BJ (cell line): ENCODE measurements at regions not wholly inside any gene's neighbourhood (a gene's known extent, or its start where the extent isn't known, plus 50 kb on each side); places are given as distances from the start of the nearest gene placed in this dataset.
A peak's percentile ranks its signal among the peaks of the same experiment; 100 is the strongest.

Experiments used
- CTCF ChIA-PET: fragments of 350-600 bp; formaldehyde crosslinking; extraction: SDS; loops from one replicate; lab custom pipeline; 2021; ENCODE audit warnings: antibody characterized with exemption, inconsistent platforms; lab: Yijun Ruan, JAX
- POLR2A ChIA-PET: fragments of 300-600 bp; sonication (Branson Sonifier 250); formaldehyde crosslinking; extraction: SDS; loops from one replicate; lab custom pipeline; 2021; ENCODE audit warnings: antibody characterized with exemption; lab: Charles Lee
- DNase-seq: peaks from one replicate; pipeline ENCODE4 v3.0.0-alpha.2; 2011; ENCODE audit warnings: low read depth
- H3K27me3 ChIP-seq: 2 replicates; pipeline ENCODE4 v1.6.0; 2011; ENCODE audit warnings: low read length; ENCODE audit not compliant: control insufficient read depth, insufficient read depth
- H3K36me3 ChIP-seq: 2 replicates; pipeline ENCODE4 v1.5.1; 2011; ENCODE audit warnings: low read length; ENCODE audit not compliant: control insufficient read depth, insufficient read depth
- H3K4me3 ChIP-seq: 2 replicates; pipeline ENCODE4 v1.5.1; 2011; ENCODE audit warnings: low read depth, mild to moderate bottlenecking, control low read depth, low read length
- TF ChIP-seq, protein P1 (sequence below): IDR thresholded peaks from 2 replicates; pipeline ENCODE4 v1.5.1; 2011; ENCODE audit warnings: low read depth, mild to moderate bottlenecking, control low read depth, inconsistent platforms, low read length, moderate library complexity; ENCODE audit not compliant: insufficient read depth

DNA sequence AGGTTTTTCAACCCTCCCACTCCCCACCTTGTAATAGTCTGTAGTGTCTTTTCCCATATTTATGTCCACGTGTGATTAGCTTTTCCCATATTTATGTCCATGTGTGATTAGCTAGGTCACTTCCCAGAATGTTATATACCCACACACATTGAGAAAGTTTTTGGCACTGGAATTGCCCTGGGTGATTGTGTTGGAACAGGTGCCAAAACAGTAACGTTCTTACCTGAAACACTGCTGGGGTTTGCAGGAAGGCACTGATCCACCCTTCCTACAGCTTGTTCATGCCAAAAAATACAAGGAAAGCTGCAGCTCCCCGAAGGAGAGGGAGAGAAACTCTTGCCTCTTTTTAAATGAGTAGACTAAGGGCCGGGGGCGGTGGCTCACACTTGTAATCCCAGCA is 68.0 kb upstream of the CXADR start:
- H3K36me3 ChIP-seq = no peaks in the 10 kb centered on the region
- POLR2A ChIA-PET = no interaction called here
- CTCF ChIA-PET = no interaction called here
- no peak overlapping the region for H3K4me3 ChIP-seq
- DNase-seq = no peak
- no peaks in the 10 kb centered on the region; the same call in 1 of the 2 replicates for H3K27me3 ChIP-seq
- TF ChIP-seq, protein P1, sequence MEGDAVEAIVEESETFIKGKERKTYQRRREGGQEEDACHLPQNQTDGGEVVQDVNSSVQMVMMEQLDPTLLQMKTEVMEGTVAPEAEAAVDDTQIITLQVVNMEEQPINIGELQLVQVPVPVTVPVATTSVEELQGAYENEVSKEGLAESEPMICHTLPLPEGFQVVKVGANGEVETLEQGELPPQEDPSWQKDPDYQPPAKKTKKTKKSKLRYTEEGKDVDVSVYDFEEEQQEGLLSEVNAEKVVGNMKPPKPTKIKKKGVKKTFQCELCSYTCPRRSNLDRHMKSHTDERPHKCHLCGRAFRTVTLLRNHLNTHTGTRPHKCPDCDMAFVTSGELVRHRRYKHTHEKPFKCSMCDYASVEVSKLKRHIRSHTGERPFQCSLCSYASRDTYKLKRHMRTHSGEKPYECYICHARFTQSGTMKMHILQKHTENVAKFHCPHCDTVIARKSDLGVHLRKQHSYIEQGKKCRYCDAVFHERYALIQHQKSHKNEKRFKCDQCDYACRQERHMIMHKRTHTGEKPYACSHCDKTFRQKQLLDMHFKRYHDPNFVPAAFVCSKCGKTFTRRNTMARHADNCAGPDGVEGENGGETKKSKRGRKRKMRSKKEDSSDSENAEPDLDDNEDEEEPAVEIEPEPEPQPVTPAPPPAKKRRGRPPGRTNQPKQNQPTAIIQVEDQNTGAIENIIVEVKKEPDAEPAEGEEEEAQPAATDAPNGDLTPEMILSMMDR = no peak

- no peak overlapping the region for H3K4me3 ChIP-seq
- TF ChIP-seq, protein P1 = no peak
- ChIA-PET POLR2A (no interaction called here), CTCF (interaction anchor here (0.9 kb wide), 1 partner anchor 60 kb away, joined by 3 read pairs; no protein-coding TSS in a partner anchor)
- H3K27me3 ChIP-seq = no peaks in the 10 kb centered on the region; the same call in 1 of the 2 replicates
- no peaks in the 10 kb centered on the region for H3K36me3 ChIP-seq
- DNase-seq = no peak
These were observed 66.1 kb upstream of the CXADR start for GRCh38 chr21:17446737-17447136.

DNA sequence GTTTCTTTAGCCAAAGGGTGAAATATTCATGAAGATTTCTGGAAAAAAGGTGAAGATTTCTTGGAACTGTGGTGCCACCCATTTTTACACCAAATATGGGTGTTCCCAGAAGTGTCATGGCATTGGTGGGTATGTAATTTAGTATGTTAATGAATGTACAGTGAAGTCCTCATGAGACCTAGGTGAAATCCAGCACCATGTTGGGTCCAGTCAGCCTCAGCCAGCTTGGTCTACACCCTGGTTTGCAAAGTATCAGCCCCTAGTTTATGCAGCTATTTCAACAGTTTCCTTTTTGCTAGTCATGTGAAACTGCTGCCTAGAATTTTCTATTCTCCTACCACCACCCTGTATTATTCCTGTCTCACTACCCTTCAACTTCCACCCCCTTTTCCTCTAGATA is 63.1 kb upstream of the CXADR start:
- ChIA-PET POLR2A (no interaction called here), CTCF (interaction anchor here (0.5 kb wide), 1 partner anchor 52 kb away, joined by 4 read pairs; no protein-coding TSS in a partner anchor)
- Histone ChIP-seq H3K36me3 (no peaks in the 10 kb centered on the region), H3K4me3 (no peak overlapping the region), H3K27me3 (no peaks in the 10 kb centered on the region)
- no peak for DNase-seq
- TF ChIP-seq, protein P1 = no peak

DNA sequence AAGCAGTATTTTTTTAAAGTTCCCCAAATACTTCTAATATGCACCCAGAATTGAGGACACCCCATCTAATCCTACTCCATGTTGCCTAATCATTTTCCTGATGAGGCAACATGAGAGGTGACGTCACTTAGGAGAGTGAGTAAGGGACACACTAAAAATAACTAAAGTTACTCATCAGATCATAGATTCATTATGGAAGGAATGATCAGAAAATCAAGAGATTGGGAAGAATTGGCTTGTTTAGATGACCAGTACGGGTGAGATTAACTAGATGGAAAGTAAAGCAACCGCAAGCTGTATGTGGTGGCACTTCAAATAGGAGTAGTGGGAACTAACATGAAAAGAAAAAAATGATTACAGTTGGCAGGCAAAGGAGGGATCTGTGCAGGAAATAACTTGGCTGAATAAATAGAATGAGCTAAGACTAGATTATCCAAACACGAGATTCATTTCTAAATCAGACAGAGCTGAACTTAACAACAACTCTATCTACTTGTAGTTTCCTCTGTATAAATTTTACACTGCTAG is 61.4 kb upstream of the CXADR start:
- CTCF ChIA-PET = interaction anchor here (1.1 kb wide), 2 partner anchors 10 to 15 kb away, joined by 3 to 4 read pairs; no protein-coding TSS in a partner anchor
- Histone ChIP-seq H3K4me3 (no peak overlapping the region), H3K36me3 (no peaks in the 10 kb centered on the region), H3K27me3 (no peaks in the 10 kb centered on the region)
- TF ChIP-seq, protein P1 = no peak
- no peak for DNase-seq
- POLR2A ChIA-PET = no interaction called here

GRCh38 chr21:17454315-17455027 is 58.4 kb upstream of the CXADR start:
- Histone ChIP-seq H3K36me3 (no peaks in the 10 kb centered on the region), H3K4me3 (no peak overlapping the region), H3K27me3 (no peaks in the 10 kb centered on the region)
- TF ChIP-seq, protein P1 = no peak
- ChIA-PET POLR2A (no interaction called here), CTCF (interaction anchor here (0.7 kb wide), 1 partner anchor 26 kb away, joined by 3 read pairs; no protein-coding TSS in a partner anchor)
- peak; percentile 47 for DNase-seq
